ENCODE measurements at regions not wholly inside any gene's neighbourhood (a gene's known extent, or its start where the extent isn't known, plus 50 kb on each side); places are given as distances from the start of the nearest gene placed in this dataset.

- 0 to 97% (median 13%) methylated on average over 1 of the region's 1 CpG for WGBS, 5 donors
- no peaks in the 10 kb centered on the region for H3K36me3 ChIP-seq
- no peak overlapping the region for H3K27ac ChIP-seq
- intact Hi-C loops (cut with DNase I; ENCODE audit: low total_unique reads), result no loop called here
- no peaks in the 10 kb centered on the region for H3K27me3 ChIP-seq
- no peak overlapping the region for H3K4me3 ChIP-seq
- H3K9me3 ChIP-seq, result peaks cover 0 to 9% (median 0%) of the 10 kb centered on the region in 4 donors
- DNase-seq, result no peak
- TF ChIP-seq, protein P1, sequence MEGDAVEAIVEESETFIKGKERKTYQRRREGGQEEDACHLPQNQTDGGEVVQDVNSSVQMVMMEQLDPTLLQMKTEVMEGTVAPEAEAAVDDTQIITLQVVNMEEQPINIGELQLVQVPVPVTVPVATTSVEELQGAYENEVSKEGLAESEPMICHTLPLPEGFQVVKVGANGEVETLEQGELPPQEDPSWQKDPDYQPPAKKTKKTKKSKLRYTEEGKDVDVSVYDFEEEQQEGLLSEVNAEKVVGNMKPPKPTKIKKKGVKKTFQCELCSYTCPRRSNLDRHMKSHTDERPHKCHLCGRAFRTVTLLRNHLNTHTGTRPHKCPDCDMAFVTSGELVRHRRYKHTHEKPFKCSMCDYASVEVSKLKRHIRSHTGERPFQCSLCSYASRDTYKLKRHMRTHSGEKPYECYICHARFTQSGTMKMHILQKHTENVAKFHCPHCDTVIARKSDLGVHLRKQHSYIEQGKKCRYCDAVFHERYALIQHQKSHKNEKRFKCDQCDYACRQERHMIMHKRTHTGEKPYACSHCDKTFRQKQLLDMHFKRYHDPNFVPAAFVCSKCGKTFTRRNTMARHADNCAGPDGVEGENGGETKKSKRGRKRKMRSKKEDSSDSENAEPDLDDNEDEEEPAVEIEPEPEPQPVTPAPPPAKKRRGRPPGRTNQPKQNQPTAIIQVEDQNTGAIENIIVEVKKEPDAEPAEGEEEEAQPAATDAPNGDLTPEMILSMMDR (IDR thresholded peaks at IDR 0.05), result no peak
- TF ChIP-seq POLR2AphosphoS5 (IDR thresholded peaks at IDR 0.05) (no peak), POLR2A (IDR thresholded peaks at IDR 0.05) (no peak), EP300 (IDR thresholded peaks at IDR 0.05) (no peak)
- peaks cover 0 to 9% (median 5%) of the 10 kb centered on the region in 4 donors for H3K4me1 ChIP-seq
Observed at GRCh38 chr6:129778793-129779192, 68.8 kb upstream of the ARHGAP18 start.

DNA sequence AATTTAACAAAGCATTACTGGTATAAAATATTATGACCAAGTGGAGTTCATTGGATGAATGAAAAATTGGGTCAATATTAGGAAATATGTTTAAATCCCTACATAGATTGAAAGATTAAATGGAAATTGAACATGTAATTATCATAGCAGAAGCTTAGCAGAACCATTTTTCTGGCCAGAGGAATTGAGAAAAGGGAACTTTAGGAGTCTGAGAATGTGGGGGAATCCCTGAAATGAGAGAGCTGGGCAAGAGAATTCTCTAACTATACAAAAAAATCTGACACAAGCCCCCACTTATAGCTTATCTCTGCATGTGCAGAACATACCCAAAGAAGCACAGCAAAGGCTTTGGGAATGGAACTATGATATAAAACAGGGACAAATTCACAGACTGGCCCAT lies 67.4 kb upstream of the ARHGAP18 start:
- peaks cover 0 to 9% (median 5%) of the 10 kb centered on the region in 4 donors for H3K4me1 ChIP-seq
- intact Hi-C loops (cut with DNase I; ENCODE audit: low total_unique reads), result no loop called here
- no peak for TF ChIP-seq EP300 (IDR thresholded peaks at IDR 0.05)
- TF ChIP-seq, protein P1 (IDR thresholded peaks at IDR 0.05), result no peak
- TF ChIP-seq POLR2A (IDR thresholded peaks at IDR 0.05), result no peak
- no peak for TF ChIP-seq POLR2AphosphoS5 (IDR thresholded peaks at IDR 0.05)
- H3K27me3 ChIP-seq, result no peaks in the 10 kb centered on the region
- no peaks in the 10 kb centered on the region for H3K36me3 ChIP-seq
- no peak overlapping the region for H3K27ac ChIP-seq
- no peak for DNase-seq
- H3K9me3 ChIP-seq, result peaks cover 0 to 9% (median 0%) of the 10 kb centered on the region in 4 donors
- H3K4me3 ChIP-seq, result no peak overlapping the region

- no peaks in the 10 kb centered on the region for H3K36me3 ChIP-seq
- intact Hi-C loops (cut with DNase I; ENCODE audit: low total_unique reads), result no loop called here
- no peak overlapping the region for H3K4me3 ChIP-seq
- WGBS, 5 donors, result 92 to 97% (median 96%) methylated on average over 3 of the region's 3 CpGs
- no peak overlapping the region for H3K27ac ChIP-seq
- TF ChIP-seq POLR2A (IDR thresholded peaks at IDR 0.05) (no peak), EP300 (IDR thresholded peaks at IDR 0.05) (no peak), POLR2AphosphoS5 (IDR thresholded peaks at IDR 0.05) (no peak)
- TF ChIP-seq, protein P1 (IDR thresholded peaks at IDR 0.05), result no peak
- H3K27me3 ChIP-seq, result no peaks in the 10 kb centered on the region
- no peak for DNase-seq
- H3K9me3 ChIP-seq, result peaks cover 0 to 9% (median 0%) of the 10 kb centered on the region in 4 donors
- H3K4me1 ChIP-seq, result peaks cover 0 to 9% (median 5%) of the 10 kb centered on the region in 4 donors
Observed at GRCh38 chr6:129776542-129777330, 66.8 kb upstream of the ARHGAP18 start.

GRCh38 chr6:129774697-129775447 lies 64.9 kb upstream of the ARHGAP18 start:
- H3K27ac ChIP-seq, result no peak overlapping the region
- 21 to 40% (median 31%) methylated on average over 7 to 8 of the region's 8 CpGs for WGBS, 5 donors
- TF ChIP-seq POLR2AphosphoS5 (IDR thresholded peaks at IDR 0.05) (peak in 1 of 3 donors; percentile 41), EP300 (IDR thresholded peaks at IDR 0.05) (no peak), POLR2A (IDR thresholded peaks at IDR 0.05) (no peak)
- TF ChIP-seq, protein P1 (IDR thresholded peaks at IDR 0.05), result peak in 5 of 7 experiments; percentile 48 to 87 (median 77)
- peaks cover 0 to 9% (median 0%) of the 10 kb centered on the region in 4 donors for H3K9me3 ChIP-seq
- peak overlapping the region in 1 of 4 donors; percentile 22 for H3K4me3 ChIP-seq
- no peaks in the 10 kb centered on the region for H3K36me3 ChIP-seq
- peaks cover 0 to 9% (median 5%) of the 10 kb centered on the region in 4 donors for H3K4me1 ChIP-seq
- H3K27me3 ChIP-seq, result no peaks in the 10 kb centered on the region
- intact Hi-C loops (cut with DNase I; ENCODE audit: low total_unique reads), result no loop called here
- peak; percentile 73 to 86 for DNase-seq
